Stimulated activated CD8-positive, alpha-beta memory T cell treated with anti-CD3 and anti-CD28 coated beads, Interleukin-7, amount 100 ng/mL, for 24 hours (primary cell): ENCODE measurements at regions not wholly inside any gene's neighbourhood (a gene's known extent, or its start where the extent isn't known, plus 50 kb on each side); places are given as distances from the start of the nearest gene placed in this dataset.

ENCODE experiments used
- DNase-seq: peaks from one replicate; pipeline ENCODE4 v3.0.0-alpha.2; 2020; ENCODE audit warnings: low read depth

DNA sequence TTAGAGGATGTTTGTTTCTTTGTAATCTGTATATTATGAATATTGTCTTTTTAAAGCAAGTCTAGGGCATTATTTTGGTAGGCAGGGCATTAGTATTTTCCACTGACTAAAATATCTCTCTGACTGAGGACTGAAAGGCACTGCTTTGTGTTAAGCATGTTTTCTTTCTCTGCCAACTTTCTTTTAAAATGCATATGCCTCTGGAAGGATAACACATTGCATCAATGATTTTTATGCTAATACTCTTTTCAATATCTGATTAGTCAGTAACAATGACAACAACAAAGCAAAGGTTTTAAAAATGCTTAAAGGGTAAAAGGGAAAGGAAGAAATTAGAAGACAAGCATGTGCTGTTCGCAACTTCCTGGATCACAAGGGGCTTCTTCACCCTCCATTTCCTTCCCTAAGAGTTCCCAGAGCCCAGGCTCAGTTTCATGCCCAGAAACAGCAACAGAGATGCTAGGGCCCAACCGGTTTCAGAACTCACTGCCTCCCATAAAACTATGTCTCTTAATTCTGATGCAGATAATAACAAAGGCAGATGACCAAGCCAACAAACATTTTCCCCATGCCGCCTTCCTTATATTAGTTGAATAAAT lies 786.8 kb upstream of the ACVR2A start:
- DNase-seq: no peak

DNA sequence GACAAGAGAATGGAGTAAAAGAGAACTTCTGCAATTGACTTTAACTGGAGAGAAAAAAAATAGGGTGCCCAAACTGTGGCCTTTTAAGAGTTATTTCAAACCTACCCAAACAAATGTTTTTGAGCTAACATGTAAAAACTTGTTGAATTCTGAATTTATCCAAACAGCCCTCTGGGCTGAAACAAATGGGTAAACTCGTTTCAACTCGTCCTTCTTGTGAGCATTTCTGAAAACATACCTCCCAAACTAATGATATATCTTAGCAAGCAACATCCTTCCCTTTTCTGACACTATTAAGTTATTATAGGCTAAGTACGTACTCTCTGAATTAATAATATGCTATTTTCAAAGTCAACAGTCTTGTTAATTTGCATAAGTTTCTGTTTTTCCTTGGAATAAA lies 793.0 kb upstream of the ACVR2A start:
- no peak for DNase-seq

- DNase-seq: no peak
Measured at GRCh38 chr2:147051248-147051647, 793.6 kb upstream of the ACVR2A start.

DNA sequence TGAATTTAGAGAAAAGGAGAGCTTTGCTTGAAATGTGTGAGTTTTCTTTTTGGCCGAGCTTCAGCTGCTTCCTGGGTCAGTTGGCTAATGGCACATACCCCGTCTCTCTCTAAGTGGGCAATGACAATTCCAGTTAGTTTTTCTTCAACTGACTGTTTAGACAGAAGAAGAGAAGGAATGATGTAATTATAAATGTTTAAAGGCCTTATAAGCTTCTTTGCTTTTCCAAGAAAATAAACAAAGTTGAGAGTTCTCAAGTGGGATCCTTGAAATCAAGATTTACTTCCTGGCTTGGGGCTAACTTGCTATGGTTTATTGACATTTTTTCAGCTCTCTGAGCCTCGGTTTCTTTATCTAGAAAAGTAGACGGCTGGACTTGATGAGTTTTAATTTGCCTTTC lies 794.9 kb upstream of the ACVR2A start:
- no peak for DNase-seq

DNA sequence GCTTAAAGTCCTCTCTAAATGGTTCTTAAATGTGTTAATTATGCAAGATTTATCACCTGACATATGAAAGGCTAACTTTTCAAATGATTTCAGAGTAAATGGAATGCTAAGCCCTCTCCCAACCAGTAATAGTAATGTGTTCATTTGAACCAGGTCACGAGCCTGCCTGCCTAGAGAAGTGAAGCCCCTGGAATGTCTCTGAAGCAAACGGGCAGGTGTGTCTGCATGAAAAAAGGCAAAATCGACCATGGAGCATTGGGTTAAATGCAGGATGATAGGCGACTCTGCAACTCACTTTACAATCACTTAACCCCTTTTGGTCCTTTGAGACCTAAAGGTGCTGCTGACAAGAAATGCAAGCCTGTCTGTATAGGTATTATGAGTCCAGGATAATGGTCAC lies 798.4 kb upstream of the ACVR2A start:
- no peak for DNase-seq

GRCh38 chr2:147045113-147045512 lies 799.7 kb upstream of the ACVR2A start:
- DNase-seq: peak; percentile 15

DNA sequence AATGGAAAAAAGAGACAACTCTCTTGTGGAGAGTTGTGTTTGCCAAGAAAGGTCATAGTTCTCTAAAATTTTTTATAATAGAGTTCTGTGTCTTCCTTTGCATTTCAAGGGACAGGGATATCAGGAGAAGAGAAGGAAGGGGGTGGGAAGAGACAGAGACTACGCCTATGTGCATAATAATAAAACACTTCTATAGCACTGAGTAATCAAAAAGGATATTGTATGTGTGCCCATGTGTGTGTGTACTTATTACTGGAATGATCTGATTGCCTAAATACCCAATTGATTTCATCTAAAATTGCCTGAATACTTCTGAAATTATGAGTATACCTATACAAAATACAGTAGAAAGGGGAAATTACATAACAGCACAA lies 803.7 kb upstream of the ACVR2A start:
- DNase-seq: no peak

DNA sequence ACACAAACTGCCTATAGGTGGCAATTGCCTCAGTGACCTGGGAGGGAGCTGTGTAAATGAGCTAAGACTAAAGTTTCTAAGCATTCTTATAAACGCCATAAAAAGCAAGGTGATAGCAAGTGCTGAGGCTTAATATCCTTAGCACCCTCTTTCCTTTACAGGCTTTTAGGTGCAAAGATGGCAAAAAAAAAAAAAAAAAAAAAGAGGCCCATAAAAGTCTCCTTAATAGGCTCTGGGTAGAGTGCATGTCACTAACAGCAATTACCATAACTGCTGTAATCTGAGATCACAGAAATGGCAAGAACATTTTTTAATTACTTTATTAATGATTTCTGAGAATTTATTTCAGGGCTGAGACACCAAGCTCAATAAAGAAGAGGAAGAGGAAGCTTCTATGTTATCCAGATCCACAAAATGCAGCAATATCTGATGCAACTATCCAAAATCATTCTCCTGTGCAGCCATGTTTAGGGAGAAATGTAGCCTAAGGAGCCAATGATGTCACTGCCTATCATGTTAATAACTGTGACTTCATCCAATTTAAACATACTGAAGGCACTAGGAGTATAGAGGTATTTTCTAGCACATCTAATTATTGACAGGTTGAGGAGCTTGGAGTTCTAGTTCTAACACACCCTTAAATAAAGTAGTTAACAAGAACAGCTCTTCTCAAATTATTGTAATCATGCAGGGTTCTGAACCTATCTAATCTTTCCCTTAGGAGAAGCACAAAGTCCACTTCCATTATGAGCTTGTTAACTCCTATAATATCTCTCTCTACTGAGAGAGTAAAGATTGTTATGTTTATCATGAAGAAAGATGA lies 804.3 kb upstream of the ACVR2A start:
- DNase-seq: no peak

DNA sequence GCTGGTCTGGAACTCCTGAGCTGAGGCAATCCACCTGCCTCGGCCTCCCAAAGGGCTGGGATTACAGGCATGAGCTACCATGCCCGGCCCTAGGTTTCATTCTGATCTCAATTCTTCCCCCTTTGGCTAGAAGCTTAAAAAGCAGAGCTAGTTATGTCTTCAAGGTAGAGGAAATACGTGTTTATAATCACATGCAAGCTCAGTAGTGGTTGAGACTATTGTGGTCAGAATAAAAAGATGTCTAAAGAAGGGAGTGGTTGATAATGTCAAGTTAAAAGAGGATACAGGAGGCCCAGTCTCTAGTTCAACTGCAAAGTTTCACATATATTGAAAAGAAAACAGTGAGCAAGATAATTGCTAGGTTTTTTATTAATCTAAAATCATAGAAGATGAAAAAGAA lies 807.8 kb upstream of the ACVR2A start:
- DNase-seq: no peak

DNA sequence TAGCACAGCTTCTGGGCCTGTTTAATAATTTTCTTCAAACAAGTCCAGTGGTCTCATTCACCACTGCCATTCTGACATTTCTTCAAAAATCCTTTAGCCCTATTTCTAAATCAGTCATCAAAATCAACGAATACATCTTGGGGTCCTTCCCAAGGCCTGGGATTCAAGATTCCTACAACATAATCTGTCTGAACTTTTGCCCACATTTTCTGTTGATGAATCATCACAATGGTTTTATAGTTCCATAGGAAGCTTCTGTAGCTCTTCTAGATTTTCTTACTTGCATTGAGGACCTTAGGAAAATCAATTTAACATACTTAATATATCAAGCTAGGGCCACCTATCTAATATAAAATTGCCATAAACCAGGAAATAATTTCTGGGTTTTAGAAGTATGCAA lies 811.8 kb upstream of the ACVR2A start:
- DNase-seq: no peak

DNA sequence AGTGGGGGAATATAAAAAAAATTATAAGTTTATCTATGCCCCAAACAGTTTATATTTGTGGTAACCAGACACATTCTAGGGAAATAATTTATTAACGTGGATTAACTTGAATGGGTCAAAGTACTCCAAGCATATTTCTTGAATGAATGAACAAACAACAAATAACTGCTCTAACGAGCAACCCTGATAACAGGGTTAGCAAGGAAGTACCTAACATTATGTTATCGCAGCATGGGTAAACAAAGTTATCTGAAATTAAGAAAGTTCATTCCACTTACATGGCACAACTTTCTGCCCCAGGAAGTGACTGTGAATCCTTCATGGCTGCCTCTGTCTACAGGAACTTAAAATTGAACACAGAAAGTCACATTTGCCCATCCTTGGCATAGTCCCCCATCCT lies 812.9 kb upstream of the ACVR2A start:
- DNase-seq: no peak

- DNase-seq: no peak
Measured at GRCh38 chr2:147030966-147031720, 813.7 kb upstream of the ACVR2A start.

DNA sequence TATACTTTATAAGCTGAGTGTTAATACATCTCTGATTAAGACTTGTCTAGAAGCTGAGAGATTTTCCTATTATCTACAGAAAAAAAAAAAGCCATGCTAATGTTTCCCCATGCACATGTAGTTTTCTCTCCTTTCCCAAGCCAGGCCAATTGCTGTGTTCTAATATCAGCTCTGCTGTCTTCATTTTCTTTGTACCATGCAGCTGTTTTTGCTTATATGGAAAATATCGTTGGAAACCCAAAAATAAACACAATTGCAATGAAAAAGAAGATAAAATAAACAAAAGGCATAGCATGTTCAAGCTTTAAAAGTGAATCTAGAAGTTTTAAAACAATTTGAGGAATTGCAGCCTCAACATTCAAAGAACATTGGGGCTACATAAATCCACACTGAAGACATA lies 817.4 kb upstream of the ACVR2A start:
- DNase-seq: no peak

GRCh38 chr2:147026664-147027295 lies 818.0 kb upstream of the ACVR2A start:
- DNase-seq: no peak

- no peak for DNase-seq
Measured at GRCh38 chr2:147025646-147026585, 818.9 kb upstream of the ACVR2A start.

GRCh38 chr2:147019311-147019710 lies 825.5 kb upstream of the ACVR2A start:
- DNase-seq: no peak

DNA sequence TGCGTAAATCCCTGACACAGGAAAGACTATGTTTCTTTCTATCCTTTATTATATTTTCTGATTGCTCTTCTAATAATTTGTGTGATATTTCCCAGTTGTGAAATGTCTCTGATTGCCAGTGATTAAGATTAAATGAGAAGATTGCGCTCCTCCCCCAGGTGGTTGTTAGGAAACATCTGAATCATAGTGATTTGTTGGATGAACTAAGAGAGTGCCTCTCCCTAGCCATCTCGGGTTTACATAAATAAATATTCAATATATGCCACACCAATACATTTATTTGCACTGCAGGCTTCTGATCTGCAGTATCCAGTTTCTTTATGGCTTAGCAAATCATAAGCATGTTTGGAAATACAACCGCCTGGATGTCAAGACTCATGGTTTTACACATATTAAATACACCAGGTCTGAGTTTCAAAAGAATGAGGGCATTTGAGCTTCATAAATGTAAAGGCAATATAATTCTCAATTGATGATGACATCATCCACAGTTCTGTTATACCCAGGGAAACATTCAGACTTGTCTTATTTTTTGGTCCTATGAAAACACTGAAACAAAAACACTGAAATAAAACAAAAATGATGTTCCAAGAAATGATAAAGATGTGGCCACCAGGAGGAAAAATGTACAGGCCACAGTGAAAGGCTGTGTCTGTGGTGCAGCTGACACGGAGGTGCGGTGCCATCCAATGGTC lies 826.7 kb upstream of the ACVR2A start:
- no peak for DNase-seq

DNA sequence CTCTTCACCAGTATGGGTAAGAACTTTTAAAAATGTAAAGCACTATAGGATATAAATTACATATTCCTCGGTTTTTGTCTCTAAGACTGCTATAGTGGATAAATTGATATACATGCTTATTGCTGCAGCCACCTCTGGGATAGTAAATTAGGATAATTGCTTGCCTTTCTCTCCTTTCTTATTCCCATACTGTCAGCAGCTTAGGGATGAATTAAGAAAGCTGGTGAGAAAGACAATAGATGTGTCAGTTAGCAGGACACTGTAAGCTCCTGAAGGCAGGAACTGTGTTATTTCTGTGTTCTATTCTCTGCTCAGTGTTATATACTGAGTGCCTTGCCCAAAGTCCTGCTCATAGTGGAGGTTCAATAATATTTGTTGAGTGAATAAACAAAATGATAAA lies 828.6 kb upstream of the ACVR2A start:
- no peak for DNase-seq

GRCh38 chr2:147015591-147015990 lies 829.2 kb upstream of the ACVR2A start:
- DNase-seq: no peak

GRCh38 chr2:147013696-147014392 lies 831.0 kb upstream of the ACVR2A start:
- DNase-seq: no peak
